Mammary epithelial cell (primary cell): ENCODE measurements at regions not wholly inside any gene's neighbourhood (a gene's known extent, or its start where the extent isn't known, plus 50 kb on each side); places are given as distances from the start of the nearest gene placed in this dataset.

ENCODE experiments used
- EZH2 ChIP-seq: IDR thresholded peaks from 2 replicates; pipeline ENCODE4 v1.6.1; 2012; ENCODE audit warnings: low read length, inconsistent platforms, borderline replicate concordance
- TF ChIP-seq, protein P1 (sequence below), 2 donors: IDR thresholded peaks in 1 of 2; conservative IDR thresholded peaks in 1 of 2; 2 replicates each; pipeline ENCODE4 v1.5.1; 2011 to 2012; ENCODE audit warnings: inconsistent platforms in 2 of 2, low read length in 2 of 2, mild to moderate bottlenecking in 2 of 2, control low read depth in 1 of 2, low read depth in 1 of 2; ENCODE audit not compliant: insufficient read depth in 1 of 2; ENCODE audit errors: extremely low read depth in 1 of 2

DNA sequence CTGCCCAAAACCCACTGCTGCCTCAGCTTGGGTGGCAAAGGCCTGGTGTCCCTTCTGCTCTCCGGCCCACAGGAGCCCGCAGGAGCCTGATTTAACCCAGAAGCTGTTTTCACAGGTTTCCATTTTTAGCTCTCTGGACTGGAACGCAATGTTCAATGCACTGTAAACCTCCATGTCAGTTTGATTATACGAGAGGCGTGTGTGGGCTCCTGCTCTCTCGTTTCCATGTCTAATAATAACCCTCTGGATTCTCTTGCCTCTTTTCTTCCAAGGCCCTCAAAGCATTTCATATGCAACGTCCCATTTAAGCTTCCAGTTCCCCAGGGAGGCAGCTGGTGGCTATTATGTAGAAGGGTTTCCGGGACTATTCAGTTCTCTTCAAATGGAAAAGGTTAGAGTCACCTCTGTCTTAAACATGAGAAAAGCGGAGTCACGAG is 161.1 kb downstream of the SUDS3 start:
- TF ChIP-seq EZH2, result no peak
- TF ChIP-seq, protein P1, sequence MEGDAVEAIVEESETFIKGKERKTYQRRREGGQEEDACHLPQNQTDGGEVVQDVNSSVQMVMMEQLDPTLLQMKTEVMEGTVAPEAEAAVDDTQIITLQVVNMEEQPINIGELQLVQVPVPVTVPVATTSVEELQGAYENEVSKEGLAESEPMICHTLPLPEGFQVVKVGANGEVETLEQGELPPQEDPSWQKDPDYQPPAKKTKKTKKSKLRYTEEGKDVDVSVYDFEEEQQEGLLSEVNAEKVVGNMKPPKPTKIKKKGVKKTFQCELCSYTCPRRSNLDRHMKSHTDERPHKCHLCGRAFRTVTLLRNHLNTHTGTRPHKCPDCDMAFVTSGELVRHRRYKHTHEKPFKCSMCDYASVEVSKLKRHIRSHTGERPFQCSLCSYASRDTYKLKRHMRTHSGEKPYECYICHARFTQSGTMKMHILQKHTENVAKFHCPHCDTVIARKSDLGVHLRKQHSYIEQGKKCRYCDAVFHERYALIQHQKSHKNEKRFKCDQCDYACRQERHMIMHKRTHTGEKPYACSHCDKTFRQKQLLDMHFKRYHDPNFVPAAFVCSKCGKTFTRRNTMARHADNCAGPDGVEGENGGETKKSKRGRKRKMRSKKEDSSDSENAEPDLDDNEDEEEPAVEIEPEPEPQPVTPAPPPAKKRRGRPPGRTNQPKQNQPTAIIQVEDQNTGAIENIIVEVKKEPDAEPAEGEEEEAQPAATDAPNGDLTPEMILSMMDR (conservative IDR thresholded peaks at IDR 0.05 in 1 of 2, IDR thresholded peaks at IDR 0.05 in 1 of 2; ENCODE audit: extremely low read depth in 1 of 2, insufficient read depth in 1 of 2, low read depth in 1 of 2, low read length in 2 of 2), result no peak
